Activated CD4-positive, alpha-beta T cell treated with anti-CD3 and anti-CD28 coated beads for 48 hours (primary cell): ENCODE measurements at regions not wholly inside any gene's neighbourhood (a gene's known extent, or its start where the extent isn't known, plus 50 kb on each side); places are given as distances from the start of the nearest gene placed in this dataset.

Experiments
- DNase-seq: peaks from one replicate; pipeline ENCODE4 v3.0.0-alpha.2; 2020

DNA sequence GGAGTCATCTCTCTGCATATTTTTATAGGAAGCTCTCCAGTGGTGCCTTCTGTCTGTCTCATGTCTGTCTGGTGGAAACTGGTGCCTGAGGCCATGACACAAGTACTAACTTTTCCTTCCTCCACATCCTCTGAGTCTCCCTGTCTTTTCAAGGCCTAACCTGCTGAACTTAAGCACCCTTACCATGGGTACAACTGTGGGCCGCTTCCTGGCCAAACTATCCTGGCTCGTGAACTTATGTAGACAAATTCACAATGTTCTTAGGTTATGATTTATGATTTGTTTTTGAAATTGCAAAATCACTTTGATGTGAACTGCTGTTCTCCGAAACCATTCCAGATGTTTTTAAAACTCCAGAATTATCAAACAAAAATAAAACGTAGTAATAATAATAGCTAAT lies 804.5 kb upstream of the POU3F3 start:
- DNase-seq: no peak

DNA sequence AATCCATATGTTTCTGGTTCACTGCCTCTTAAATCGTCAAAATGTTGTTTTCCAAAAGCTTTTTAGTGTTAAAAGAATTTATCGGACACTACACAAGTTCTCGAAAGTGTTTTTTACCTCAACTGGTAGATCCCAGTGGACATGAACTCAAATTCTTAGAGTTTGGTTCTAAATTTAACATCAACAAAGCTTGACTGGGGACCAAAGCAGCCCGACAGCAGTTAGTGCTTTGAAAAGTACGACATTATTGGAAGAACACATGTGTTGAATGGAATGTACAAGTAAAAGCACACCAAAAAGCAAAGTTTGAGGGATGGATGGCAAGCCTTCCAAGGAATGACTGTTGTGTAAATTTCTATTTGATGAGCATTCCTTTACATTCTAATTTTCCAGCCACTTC lies 803.9 kb upstream of the POU3F3 start:
- DNase-seq: no peak

DNA sequence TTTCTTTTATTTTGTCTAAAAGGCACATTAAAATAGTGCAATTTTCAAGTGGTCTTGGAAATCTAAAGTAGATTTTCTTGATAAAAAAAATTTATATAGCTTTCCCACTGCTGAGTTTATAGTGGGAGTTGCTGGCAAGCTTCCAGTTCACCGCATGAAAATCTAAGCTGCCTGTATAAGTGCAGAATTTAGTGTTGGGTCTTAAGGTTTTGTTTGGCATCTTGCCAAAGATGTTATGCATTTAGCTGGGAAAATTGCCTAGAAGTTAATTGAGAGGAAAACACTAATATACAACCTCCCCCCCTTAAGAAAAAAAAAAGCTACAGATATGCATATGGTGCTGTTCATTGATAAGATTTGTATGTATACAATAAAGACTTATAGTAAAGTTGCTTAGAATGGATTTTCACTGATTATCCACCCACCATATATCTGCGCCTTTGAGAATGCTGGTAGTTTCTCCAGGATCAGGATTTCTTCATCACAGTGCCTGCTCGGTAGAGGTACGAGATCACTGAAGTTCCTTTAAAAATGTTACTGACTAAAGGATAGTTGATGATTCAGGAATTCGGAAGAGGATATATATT lies 803.2 kb upstream of the POU3F3 start:
- no peak for DNase-seq

DNA sequence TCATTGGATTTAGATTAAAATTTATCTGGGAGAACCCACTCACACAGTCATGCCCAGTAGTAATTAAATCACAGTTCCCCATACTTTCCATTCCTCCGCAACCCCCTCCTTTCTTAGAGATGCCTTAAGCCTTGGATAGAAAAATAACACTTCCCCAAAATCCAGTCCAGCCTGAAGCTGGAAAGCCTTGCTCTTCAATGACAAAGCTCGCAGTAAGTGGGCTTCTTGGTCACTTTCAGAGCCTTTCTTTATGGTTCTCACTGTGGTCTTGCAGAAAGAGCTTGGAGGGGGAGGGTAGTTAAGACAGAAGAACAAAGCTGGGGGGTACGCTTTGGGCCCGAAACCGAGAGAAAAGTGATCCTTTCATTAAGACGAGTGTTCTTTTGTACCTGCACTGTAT lies 802.1 kb upstream of the POU3F3 start:
- no peak for DNase-seq

DNA sequence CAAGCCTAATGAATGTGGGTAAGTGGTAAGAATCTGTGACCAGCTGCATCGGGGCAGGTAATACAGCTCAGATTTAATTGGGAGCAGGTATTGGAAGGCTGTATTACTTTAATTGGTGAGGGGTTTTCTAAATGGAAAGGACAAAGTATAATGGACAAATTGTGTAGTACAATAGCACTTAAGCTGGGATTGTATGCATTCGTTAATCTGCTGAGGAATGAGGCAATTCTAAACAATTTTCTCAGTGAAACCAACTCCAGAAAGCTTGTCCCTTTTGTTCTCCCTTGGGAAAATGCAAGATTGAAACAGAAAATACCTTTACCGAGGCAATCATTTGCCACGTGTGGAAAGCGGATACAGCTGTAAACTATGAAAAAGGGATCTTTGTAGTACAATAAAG lies 801.6 kb upstream of the POU3F3 start:
- DNase-seq: no peak

DNA sequence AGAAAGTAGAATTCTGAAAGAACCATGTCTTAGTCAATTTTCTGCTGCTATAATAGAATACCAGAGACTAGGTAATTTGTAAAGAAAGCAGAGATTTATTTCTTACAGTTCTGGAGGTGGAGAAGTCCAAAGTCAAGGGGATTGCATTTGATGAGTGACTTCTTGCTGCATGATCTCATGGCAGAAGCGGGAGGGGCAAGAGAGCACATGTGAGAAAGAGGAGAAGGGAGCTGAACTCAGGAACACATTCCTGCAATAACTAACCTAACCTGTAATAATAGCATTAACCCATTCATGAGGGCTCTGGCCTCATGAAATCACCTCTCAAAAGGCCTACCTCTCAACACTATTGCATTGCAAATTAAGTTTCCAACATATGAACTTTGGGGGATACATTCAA lies 797.5 kb upstream of the POU3F3 start:
- no peak for DNase-seq

DNA sequence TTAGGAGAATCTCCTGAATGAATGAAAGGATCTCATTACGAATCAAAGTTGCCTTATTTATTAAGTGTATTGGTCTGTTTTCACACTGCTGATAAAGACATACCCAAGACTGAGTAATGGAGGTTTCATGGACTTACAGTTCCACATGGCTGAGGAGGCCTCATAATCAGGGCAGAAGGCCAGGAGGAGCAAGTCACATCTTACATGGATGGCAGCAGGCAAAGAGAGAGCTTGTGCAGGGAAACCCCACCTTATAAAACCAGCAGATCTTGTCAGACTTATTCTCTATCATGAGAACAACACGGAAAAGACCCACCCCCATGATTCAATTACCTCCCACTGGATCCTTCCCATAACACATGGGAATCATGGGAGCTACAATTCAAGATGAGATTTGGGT lies 785.2 kb upstream of the POU3F3 start:
- no peak for DNase-seq

DNA sequence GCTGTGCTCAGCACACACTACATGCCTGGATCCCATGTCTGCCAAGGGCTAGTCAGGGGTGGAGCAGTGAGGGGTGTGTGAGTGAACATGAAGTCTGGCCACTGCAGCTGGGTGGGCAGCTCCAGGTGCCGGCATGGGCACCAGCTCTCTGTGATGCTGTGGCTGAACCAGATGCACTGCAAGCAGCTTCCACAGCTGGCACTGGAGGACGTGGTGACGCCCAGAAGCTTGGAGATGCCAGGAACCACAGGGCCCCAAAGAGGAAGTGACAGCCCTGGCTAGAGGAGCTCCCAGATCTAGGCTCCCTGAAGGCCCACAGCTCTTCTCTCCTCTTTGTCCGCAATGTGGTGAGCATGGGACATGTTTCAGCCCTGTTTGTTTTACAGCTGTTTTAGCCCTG lies 776.3 kb upstream of the POU3F3 start:
- no peak for DNase-seq

DNA sequence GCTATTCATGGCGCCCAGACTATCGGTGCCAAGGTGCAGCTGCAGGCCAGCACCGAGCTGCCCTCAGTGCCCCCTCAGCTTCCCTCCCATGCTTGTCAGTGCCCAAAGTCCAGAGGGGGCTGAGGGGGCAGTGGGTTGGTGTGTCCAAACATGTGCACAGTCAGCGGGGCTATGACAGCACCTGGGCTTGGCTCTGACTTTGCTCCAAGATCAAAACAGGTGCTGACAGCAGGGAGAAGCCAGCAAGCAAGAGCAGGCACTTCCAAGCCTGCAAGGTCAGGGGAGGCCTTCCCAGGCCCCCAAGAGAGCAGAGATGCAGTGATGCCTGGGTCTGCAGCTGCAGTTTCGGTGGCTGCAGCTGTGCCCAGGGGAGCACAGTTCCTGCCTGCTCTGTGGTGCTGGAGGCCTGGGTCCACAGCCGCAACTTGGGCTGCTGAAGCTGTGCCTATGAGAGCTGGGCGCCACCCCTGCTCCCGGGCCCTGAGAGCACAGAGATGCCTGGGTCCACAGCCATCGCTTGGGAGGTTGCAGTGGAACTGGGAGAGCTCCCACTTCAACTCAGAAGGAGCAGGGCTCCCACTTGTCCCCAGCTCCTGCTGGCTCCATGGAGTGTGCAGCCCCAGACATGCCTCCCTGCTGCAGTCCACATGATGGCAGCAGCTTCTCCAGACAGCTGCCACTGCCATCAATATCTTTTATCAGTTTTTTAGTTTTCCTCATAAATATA lies 775.3 kb upstream of the POU3F3 start:
- no peak for DNase-seq

DNA sequence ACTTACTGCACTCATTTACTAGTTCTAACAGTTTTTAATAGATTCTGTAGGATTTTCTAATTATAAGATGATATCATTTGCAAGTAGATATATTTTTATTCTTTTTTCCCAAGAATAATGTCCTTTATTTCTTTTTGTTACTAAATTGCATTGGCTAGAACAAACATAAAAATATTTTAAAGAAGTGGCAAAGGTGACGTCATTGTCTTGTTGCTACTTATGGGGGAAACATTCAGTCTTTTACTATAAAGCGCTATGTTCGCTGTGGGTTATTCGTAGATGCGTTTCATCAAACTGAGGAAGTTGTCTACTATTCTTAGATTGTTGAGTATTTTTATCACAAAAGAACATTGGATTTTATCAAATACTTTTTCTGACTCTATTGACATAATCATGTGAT lies 765.2 kb upstream of the POU3F3 start:
- DNase-seq: no peak

DNA sequence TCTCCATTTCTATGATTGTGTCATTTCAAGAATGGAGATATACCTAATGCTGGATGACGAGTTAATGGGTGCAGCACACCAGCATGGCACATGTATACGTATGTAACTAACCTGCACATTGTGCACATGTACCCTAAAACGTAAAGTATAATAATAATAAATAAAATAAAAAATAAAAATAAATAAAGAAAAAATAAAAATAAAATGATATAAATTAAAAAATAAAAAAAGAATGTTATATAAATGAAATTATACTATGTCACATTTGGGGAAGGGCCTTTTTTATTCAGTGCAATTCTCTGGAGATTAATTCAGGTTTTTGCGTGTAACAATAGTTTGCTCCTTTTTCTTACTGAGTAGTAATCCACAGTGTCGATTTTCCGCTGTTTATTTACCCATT lies 763.5 kb upstream of the POU3F3 start:
- no peak for DNase-seq

DNA sequence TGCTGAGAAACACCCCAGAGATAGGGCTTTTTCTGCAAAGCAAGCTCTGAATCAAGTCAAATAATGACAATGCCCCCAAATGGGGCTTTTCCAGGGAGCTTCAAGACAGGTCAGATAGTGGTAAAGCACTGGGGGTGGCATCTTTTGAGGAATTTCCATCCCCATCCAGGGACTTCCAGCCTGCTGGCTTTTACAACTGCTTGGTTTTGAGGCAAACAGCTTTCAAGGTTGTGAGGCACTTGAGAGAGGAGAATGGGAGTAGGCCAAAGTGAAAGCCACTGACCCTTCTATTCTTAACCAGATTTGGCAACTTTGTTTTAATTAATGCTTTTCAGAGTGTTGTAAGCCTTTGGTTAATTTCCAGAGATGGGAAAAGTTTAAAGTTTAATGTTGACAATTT lies 762.0 kb upstream of the POU3F3 start:
- DNase-seq: no peak

DNA sequence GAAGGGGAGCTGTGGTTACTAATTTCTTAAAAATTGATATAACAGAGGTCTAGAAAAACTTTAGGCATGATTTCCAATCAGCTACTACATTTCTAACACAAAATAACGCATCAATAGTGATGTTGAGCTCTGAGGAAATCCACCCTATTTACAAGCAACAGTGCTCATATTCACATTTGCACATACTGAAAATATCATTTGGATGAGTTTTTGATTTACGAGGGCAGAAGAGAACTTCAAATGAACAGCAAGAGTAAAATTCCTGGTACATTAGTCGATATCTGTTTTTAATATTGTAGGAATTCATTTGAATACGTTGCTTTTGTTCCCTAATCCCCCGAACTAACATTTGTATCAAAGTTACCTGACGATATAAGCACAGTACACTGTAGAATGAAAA lies 761.0 kb upstream of the POU3F3 start:
- no peak for DNase-seq

DNA sequence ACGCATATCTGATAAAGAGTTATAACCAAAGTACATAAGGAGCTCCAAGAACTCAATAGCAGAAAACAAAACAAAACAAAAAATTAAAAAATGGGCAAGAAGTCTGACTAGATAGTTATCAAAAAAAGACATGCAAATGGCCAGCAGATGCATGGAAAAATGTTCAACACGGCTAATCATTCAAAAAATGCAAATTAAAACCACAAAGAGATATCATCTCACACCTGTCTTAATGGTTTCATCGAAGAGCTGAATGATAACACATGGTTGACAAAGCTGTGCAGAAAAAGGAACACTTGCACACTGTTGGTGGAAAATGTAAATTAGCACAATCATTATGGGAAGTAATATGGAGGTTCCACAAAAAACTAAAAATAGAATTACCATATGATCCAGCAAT lies 751.3 kb upstream of the POU3F3 start:
- no peak for DNase-seq

DNA sequence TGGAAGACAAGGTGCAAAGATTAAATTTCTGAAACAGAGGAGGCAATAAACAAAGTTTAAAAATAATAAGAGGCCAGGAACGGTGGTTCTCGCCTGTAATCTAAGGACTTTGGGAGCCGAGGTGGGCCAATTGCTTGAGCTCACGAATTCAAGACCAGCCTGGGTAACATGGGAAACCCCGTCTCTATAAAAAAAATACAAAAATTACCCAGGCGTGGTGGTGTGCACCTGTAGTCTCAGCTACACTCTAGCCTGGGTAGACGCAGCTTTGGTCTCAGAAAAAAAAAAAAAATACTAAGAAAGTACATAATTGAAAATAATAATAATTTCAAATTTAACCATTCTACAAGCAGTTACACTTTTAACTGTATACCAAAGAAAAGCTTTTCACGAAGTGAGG lies 744.6 kb upstream of the POU3F3 start:
- DNase-seq: no peak

DNA sequence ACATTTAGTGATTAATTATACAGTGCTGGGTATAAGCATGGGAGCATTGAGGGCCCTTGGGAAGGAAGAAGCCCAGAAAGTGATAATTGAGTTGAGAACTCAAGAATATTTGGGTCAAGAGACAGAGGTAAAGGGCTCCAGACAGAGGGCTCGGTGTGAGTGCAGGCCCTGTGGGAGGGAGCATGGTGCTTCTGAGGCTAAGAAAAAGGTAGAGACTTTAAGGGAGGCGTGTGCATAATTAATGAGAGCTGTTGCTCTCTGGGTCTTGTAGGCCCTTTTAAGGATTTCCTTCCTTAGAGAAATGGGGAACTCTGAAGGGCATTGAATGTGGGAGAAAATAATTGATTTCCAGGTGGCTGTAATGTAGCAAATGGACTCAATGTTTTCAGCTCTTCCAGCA lies 735.0 kb upstream of the POU3F3 start:
- DNase-seq: no peak

DNA sequence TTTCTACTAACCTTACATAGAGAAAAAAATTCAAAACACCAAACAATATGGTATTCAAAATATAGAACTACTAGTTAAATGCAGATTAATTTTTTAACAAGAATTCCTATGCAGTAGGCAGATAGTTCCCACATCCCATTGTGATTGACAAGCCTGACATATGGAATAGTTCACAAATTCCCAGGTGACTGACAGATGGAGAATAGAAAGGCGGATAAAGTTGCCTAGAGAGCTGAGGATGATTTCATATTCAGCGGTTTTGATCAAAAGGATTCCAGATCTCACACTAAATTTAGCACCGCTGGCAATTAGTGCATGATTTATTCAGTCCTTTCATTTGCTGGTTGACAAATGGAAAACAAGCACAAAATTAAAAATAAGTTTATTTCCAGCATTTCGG lies 733.7 kb upstream of the POU3F3 start:
- DNase-seq: no peak

DNA sequence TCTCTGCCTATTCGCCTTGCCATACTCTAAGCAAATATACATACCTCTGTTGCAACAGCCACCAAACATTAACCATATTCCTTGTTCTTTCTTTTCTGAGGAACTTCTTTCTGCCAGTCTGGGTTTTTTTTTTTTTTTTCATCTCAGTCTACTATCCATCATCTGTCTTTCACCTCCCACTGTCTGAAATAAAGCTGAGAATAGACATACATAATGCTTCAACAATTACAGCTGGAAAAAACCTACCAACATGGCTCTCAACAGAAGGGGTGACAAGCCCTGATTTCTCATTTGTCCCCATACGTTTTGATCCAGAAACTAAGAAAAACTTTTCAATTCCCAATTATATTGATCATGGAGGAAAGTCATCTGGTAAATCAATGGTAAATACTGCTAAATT lies 728.8 kb upstream of the POU3F3 start:
- DNase-seq: no peak

DNA sequence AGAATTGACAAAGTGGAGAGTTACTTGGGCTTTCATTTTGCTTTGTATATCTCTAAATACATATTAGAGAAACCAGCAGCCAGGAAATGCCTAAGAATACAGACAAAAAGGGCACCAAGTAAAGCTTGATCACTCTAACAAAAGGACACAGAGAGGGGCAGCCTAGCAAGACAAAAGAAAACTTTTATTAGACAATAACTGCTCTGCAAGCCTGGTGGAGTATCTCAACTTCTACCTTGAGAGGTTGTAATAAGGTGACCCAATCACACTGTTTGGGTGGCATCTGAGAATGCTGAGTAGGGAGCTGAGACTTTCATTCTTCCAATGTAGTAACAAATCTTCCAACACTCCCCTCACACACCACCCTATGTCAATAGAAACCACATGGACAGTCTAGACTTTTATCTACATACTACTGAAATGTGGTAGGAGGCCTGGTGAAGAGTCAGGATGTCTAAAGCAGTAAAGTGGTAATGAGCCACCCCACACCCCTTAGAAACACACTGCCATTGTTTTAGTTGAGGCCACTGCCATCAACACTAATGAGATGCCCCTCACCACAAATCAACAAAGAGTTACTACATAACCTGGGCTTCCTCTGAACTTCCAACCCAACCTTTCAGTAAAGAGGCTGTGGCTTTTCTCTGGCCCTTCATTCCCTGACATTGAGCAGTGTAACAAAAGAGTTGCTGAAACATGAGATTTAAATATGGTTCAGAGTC lies 726.7 kb upstream of the POU3F3 start:
- no peak for DNase-seq

DNA sequence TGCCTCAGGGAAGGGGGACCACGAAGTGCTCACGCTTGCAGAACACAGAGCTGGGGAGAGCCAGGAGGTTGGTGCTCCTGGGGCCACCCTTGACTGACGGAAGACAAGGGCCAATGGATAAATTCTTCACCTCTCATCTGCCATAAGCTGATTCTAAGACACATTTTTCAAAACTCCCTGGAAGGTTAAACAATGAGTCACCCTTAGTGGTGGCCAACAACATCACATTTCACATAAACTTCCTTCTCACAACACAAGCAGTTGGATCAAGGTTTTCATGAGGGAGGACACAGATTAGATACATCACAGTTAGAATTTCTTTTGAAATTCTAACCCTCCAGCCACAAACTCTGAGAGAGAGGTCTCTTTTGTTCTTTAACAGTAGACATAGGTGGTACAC lies 713.6 kb upstream of the POU3F3 start:
- no peak for DNase-seq

DNA sequence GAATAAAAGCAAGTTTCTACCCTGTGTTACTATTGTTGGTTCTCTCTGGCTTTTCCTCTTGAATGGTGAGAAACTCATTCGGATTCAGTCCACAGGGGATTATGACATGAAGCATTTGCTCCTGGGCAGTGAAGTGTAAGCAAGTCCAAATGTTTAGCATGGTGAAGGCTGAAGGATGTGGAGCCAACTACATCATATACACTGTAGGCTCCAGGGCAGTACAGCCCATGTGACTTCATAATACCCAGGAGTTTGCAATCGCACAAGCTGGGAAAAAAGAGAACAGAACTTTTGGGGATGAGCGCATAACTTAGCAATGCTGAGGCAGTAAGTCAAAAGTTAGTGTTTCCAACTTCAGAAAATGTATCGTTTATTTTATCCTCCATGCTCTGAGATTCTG lies 695.7 kb upstream of the POU3F3 start:
- DNase-seq: no peak

DNA sequence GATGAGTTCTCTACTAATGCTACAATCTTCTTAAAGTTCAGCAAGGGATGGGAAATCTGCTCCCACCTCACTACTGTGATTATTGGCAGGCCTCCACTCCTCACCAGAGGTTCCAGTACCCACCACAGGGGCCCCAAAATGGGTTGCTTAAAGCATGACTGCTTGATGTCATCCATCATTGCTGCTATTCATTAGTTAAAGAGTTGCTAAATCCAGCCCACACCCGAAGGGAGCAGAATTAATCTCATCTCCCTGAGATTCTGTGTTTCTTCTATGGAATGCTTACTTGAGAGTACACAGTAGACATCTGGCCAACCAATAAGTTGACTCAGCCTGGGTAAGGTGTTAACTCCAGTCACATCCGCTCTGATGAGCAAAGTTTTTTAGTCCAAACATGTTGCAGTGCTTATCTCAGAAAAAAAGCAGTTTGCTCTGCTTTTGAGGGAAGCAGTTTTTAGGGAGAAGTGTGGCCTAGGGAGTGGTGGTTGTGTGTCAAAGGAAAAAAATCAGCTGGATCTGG lies 690.2 kb upstream of the POU3F3 start:
- no peak for DNase-seq

DNA sequence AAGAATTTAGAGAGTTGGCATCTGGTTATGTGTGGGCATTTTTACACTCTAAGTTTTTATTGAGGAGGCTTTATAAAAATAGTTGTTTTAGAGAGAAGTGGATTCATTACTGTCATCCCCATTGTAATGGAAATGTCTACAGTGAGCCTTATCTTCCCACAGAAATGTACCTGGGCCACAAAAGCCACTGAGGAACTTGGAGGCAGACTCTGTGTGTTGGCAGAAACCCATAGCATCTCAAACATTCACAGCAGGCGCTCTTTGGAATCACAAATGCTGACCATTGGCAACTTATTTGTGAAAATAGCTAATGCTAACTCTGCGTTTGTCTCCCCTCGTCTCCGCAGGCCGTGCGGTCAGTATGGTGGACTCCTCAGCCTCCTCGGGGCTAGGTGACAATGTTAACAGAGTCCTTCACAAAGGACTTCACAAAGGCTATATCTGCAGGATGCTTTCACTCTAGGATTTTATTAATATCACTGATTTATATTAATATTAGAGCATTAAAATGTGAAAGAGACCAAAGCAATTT lies 689.1 kb upstream of the POU3F3 start:
- no peak for DNase-seq

DNA sequence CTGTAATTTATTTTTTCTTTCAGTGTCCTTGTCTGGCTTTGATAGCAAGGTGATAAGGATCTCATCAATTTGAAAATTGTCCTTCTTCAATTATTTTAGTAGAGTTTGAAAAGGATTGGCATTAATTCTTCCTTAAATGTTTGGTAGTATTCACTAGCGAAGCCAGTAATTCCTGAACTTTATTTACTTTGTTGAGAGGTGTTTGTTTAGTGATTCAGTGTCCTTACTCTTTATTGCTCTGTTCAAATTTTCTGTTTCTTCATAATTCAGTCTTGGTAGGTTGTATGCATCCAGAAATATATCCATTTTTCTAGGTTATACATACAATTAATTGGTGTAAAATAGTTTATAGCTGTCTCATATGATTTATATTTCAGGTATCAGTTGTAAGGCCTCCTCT lies 676.7 kb upstream of the POU3F3 start:
- DNase-seq: no peak
